ENCODE measurements at regions not wholly inside any gene's neighbourhood (a gene's known extent, or its start where the extent isn't known, plus 50 kb on each side); places are given as distances from the start of the nearest gene placed in this dataset.

- no peak for DNase-seq (ENCODE audit: low spot score, unreplicated experiment)
- Mint-ChIP-seq H3K27me3 (no peaks in the 10 kb centered on the region), H3K36me3 (ENCODE audit: insufficient read depth) (no peaks in the 10 kb centered on the region), H3K4me3 (ENCODE audit: low read depth) (no peak overlapping the region), H3K9me3 (ENCODE audit: low read depth) (peaks cover 4% of the 10 kb centered on the region), H3K4me1 (ENCODE audit: low read depth) (peaks cover 52% of the 10 kb centered on the region), H3K27ac (no peak overlapping the region)
- no peak for TF ChIP-seq CTCF (IDR thresholded peaks at IDR 0.05; ENCODE audit: unreplicated experiment)
Observed at GRCh38 chr5:124234022-124234769, 512.2 kb downstream of the ZNF608 start.

- no peak for DNase-seq (ENCODE audit: low spot score, unreplicated experiment)
- H3K27ac Mint-ChIP-seq, result no peak overlapping the region
- TF ChIP-seq CTCF (IDR thresholded peaks at IDR 0.05; ENCODE audit: unreplicated experiment), result no peak
- no peak overlapping the region for H3K4me3 Mint-ChIP-seq (ENCODE audit: low read depth)
- H3K4me1 Mint-ChIP-seq (ENCODE audit: low read depth), result peaks cover 47% of the 10 kb centered on the region
- peaks cover 12% of the 10 kb centered on the region for H3K9me3 Mint-ChIP-seq (ENCODE audit: low read depth)
- no peaks in the 10 kb centered on the region for H3K27me3 Mint-ChIP-seq
- no peaks in the 10 kb centered on the region for H3K36me3 Mint-ChIP-seq (ENCODE audit: insufficient read depth)
Observed at GRCh38 chr5:124232515-124232914, 513.9 kb downstream of the ZNF608 start.

GRCh38 chr5:124231802-124232201 lies 514.6 kb downstream of the ZNF608 start:
- no peaks in the 10 kb centered on the region for H3K36me3 Mint-ChIP-seq (ENCODE audit: insufficient read depth)
- H3K27ac Mint-ChIP-seq, result no peak overlapping the region
- H3K9me3 Mint-ChIP-seq (ENCODE audit: low read depth), result peaks cover 12% of the 10 kb centered on the region
- DNase-seq (ENCODE audit: low spot score, unreplicated experiment), result no peak
- no peak for TF ChIP-seq CTCF (IDR thresholded peaks at IDR 0.05; ENCODE audit: unreplicated experiment)
- no peak overlapping the region for H3K4me3 Mint-ChIP-seq (ENCODE audit: low read depth)
- H3K27me3 Mint-ChIP-seq, result no peaks in the 10 kb centered on the region
- H3K4me1 Mint-ChIP-seq (ENCODE audit: low read depth), result peaks cover 42% of the 10 kb centered on the region

GRCh38 chr5:124231230-124231629 lies 515.2 kb downstream of the ZNF608 start:
- no peaks in the 10 kb centered on the region for H3K27me3 Mint-ChIP-seq
- no peak for TF ChIP-seq CTCF (IDR thresholded peaks at IDR 0.05; ENCODE audit: unreplicated experiment)
- H3K27ac Mint-ChIP-seq, result no peak overlapping the region
- no peak overlapping the region for H3K4me3 Mint-ChIP-seq (ENCODE audit: low read depth)
- H3K36me3 Mint-ChIP-seq (ENCODE audit: insufficient read depth), result no peaks in the 10 kb centered on the region
- DNase-seq (ENCODE audit: low spot score, unreplicated experiment), result no peak
- peaks cover 12% of the 10 kb centered on the region for H3K9me3 Mint-ChIP-seq (ENCODE audit: low read depth)
- peaks cover 37% of the 10 kb centered on the region for H3K4me1 Mint-ChIP-seq (ENCODE audit: low read depth)

GRCh38 chr5:124230456-124230855 lies 516.0 kb downstream of the ZNF608 start:
- no peaks in the 10 kb centered on the region for H3K36me3 Mint-ChIP-seq (ENCODE audit: insufficient read depth)
- H3K27ac Mint-ChIP-seq, result no peak overlapping the region
- peaks cover 32% of the 10 kb centered on the region for H3K4me1 Mint-ChIP-seq (ENCODE audit: low read depth)
- no peak for DNase-seq (ENCODE audit: low spot score, unreplicated experiment)
- H3K9me3 Mint-ChIP-seq (ENCODE audit: low read depth), result peaks cover 12% of the 10 kb centered on the region
- H3K4me3 Mint-ChIP-seq (ENCODE audit: low read depth), result no peak overlapping the region
- no peak for TF ChIP-seq CTCF (IDR thresholded peaks at IDR 0.05; ENCODE audit: unreplicated experiment)
- H3K27me3 Mint-ChIP-seq, result no peaks in the 10 kb centered on the region
